D721Med (cell line): ENCODE measurements at regions not wholly inside any gene's neighbourhood (a gene's known extent, or its start where the extent isn't known, plus 50 kb on each side); places are given as distances from the start of the nearest gene placed in this dataset.

Experiments
- DNase-seq: peaks from one replicate; pipeline ENCODE4 v3.0.0; 2011; ENCODE audit warnings: low spot score; ENCODE audit not compliant: insufficient read length
- FAIRE-seq: peaks from 2 replicates; lab custom pipeline; 2011; peaks lifted over from hg19 to GRCh38; lab: Jason Lieb, UNC
- TF ChIP-seq, protein P1 (sequence below): IDR thresholded peaks from 2 replicates; pipeline ENCODE4 v1.5.1; 2012; ENCODE audit warnings: mild to moderate bottlenecking, control low read depth; ENCODE audit not compliant: insufficient read depth; ENCODE audit errors: missing control alignments

DNA sequence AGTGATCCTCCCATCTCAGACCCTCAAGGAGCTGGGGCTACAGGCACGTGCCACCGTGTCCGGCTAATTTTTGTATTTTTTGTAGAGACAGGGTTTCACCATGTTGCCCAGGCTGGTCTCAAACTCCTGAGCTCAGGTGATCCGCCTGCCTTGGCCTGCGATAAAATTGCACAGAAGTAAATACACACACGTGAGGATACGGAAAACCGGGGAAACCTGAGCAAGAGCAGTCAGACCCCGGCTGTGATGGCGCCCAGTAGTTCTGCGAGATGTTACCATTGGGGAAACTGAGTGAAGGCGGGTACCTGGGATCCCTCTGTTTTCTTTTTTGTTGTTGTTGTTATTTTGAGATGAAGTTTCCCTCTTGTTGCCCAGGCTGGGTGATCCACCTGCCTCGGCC, 114.9 kb downstream of the C9orf50 start:
- DNase-seq (no peak), FAIRE-seq (no peak)
- TF ChIP-seq, protein P1, sequence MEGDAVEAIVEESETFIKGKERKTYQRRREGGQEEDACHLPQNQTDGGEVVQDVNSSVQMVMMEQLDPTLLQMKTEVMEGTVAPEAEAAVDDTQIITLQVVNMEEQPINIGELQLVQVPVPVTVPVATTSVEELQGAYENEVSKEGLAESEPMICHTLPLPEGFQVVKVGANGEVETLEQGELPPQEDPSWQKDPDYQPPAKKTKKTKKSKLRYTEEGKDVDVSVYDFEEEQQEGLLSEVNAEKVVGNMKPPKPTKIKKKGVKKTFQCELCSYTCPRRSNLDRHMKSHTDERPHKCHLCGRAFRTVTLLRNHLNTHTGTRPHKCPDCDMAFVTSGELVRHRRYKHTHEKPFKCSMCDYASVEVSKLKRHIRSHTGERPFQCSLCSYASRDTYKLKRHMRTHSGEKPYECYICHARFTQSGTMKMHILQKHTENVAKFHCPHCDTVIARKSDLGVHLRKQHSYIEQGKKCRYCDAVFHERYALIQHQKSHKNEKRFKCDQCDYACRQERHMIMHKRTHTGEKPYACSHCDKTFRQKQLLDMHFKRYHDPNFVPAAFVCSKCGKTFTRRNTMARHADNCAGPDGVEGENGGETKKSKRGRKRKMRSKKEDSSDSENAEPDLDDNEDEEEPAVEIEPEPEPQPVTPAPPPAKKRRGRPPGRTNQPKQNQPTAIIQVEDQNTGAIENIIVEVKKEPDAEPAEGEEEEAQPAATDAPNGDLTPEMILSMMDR = no peak

- FAIRE-seq (no peak), DNase-seq (no peak)
- TF ChIP-seq, protein P1 = no peak
These were observed 115.5 kb downstream of the C9orf50 start for GRCh38 chr9:129505270-129505902.

DNA sequence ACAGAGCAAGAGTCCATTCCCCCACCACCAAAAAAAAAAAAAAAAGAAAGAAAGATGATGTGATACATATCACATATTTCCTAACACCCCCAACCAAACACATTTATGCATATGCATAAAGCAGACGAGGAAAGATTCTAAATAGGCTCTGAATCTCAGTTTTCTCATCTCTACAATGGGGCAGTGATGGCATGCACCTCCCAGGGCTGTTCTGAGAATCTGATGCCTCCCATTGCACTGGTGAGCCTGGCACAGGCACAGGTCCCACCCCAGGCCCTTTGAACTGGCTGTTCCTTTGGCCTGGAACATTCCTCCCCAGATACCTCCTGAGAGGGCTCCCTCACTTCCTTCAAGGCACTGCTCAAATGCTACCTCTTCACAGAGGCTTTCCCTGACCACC, 116.5 kb downstream of the C9orf50 start:
- TF ChIP-seq, protein P1 = no peak

DNA sequence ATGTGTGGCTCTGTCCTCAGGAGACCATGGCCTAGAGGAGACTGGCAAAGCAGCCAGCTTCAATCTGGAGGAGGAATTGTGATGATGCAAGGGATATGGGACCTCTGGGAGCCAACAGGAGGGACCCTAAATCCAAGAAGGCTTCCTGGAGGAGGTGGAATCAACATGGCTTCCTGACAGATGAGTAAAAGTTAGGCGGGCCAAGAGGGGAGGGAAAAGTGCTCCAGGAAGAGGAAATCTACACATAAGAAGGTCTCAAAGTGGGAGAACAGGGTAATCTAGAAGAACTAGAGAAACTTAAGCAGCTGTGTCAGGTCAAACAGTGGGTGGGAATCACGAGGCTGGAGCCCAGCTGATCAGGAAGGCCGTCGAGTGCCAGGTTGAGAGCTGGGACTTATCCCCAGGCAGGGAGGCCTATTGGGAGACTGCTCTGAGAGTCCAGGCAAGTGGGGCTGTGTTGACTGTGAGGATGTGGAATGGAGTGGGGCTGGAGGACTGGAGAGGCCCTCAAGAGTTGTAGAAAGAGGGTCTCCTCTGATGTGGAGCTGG, 119.1 kb downstream of the C9orf50 start:
- TF ChIP-seq, protein P1 = no peak
- FAIRE-seq = no peak
- DNase-seq = no peak

More for the DNA sequence above, 116.5 kb downstream of the C9orf50 start:
- no peak for FAIRE-seq
- no peak for DNase-seq

DNA sequence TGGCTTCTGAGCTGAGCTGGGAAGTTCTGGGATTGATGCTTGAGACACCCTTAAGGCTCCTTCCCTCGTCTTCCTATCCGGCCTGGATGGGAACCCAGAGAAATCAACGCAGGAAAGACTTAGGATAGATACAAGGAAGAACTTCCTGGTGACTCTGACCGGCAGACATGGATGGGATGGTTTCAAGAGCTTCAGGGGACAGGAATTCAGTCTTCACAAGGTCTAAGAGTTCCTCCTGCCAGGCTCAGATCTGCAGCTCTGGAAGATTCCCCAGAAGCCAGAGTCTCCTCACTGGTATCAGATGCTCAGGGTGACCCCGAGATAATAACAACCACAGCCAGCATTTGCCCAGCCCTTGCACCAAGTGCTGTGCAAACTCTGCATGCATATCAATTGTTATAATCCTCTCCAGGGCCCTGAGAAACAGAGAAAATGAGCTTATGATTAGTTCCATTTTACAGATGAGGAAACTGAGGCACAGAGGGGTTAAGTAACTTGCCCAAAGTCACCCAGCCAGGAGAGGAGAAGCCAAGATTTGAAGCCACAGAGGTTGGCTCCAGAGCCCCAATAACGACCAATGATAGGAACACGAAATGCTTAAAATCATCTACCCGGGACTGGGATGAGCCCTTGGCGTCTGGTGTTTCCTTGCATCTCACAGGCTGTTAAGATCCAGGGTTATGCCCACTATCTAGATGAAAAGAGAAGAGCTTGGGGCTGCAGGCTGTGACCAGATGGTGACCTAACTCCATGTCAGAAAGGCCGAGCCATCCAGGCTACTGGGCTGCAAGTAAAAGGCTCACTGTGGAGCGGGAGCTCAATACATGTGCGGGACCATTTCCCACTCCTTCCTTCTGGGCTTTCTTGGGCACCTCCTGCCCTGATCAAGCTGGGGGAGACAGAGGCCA, 119.8 kb downstream of the C9orf50 start:
- TF ChIP-seq, protein P1 = no peak
- no peak for FAIRE-seq

DNA sequence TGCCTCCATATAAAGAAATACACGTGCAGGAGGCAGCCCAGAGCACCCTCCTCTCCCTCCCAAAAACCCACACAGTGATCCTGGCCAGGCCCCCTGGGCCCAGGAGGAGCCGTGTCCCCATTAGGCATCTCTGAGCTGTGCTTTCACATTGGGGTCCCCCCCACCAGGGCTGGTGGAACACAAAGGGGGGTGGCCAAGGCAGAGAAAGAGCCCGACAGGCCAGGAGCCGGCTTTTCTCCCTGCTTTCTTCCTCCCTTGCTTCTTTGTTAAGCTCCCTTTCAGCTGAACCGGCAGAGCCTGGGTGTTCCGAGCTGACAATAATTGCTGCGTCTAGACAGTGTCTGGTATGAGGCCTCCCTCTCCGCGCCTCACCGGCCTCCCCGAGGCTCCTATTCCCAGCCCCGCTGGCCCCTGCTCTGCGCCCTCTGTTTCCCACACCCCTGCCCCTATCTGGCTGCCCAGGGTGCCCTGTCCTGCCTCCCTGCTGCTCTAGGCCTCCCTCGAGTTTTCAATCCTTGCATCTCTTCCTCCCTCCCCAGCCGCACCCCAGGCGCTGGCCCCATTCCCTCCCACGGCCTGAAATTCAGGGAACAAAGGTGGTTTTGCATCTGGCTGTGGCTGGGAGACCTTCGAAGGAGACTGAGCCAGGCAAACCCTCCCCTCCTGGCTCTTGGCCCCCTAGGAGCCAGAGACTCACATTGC, 120.6 kb downstream of the C9orf50 start:
- DNase-seq = no peak
- TF ChIP-seq, protein P1 = no peak
- no peak for FAIRE-seq

More for the DNA sequence above, 119.8 kb downstream of the C9orf50 start:
- no peak for DNase-seq
